ENCODE measurements at regions not wholly inside any gene's neighbourhood (a gene's known extent, or its start where the extent isn't known, plus 50 kb on each side); places are given as distances from the start of the nearest gene placed in this dataset.

DNA sequence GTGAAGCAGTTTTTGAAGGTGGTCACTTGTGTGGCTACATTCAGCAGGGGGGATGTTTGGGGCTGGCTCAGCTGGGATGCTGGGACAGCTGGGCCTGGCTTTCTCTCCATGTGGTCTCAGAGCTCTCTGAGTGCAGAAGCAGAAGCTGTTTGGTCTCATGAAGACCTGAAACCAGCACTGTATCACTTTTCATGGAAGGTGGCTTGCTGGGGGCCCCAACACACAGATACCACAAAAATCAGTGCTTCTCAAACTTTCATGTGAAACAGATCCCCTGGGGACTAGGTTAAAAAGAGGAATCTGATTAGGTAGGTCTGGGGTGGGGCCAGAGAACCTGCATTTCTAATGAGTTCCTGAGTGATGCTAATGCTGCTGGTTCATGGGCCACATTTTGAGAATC is 347.3 kb downstream of the DHX35 start:
- TF ChIP-seq CTCF (conservative IDR thresholded peaks at IDR 0.05; ENCODE audit: low read length) (no peak), EZH2phosphoT487 (IDR thresholded peaks at IDR 0.05; ENCODE audit: borderline replicate concordance) (no peak)
